ENCODE measurements at regions not wholly inside any gene's neighbourhood (a gene's known extent, or its start where the extent isn't known, plus 50 kb on each side); places are given as distances from the start of the nearest gene placed in this dataset.

GRCh38 chr3:104521606-104522336 is 844.9 kb upstream of the ALCAM start (continued):
- TF ChIP-seq, protein P1, sequence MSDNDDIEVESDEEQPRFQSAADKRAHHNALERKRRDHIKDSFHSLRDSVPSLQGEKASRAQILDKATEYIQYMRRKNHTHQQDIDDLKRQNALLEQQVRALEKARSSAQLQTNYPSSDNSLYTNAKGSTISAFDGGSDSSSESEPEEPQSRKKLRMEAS (IDR thresholded peaks at IDR 0.05; ENCODE audit: low read depth, low read length), result no peak
- TF ChIP-seq EZH2 (IDR thresholded peaks at IDR 0.05; ENCODE audit: borderline replicate concordance, control insufficient read depth, low read depth, low read length) (no peak), ZNF687 (IDR thresholded peaks at IDR 0.05) (no peak), PAX8 (IDR thresholded peaks at IDR 0.05) (no peak), ZZZ3 (IDR thresholded peaks at IDR 0.05; ENCODE audit: control insufficient read depth, insufficient read length, low read depth) (no peak), ETV6 (conservative IDR thresholded peaks at IDR 0.05 in 1 of 2, IDR thresholded peaks at IDR 0.05 in 1 of 2; ENCODE audit: borderline replicate concordance in 1 of 2, low read depth in 1 of 2) (peak in 1 of 2 experiments; percentile 73; a peak in 2 of 4 replicates), ZBED1 (IDR thresholded peaks at IDR 0.05; ENCODE audit: borderline replicate concordance) (peak; percentile 74; the same call in 1 of the 2 replicates), LARP7 (IDR thresholded peaks at IDR 0.05) (no peak), GATAD2B (conservative IDR thresholded peaks at IDR 0.05; ENCODE audit: low read depth) (peak; percentile 88; the same call in 1 of the 2 replicates), BACH1 (IDR thresholded peaks at IDR 0.05; ENCODE audit: borderline replicate concordance) (peak; percentile 61; the same call in 1 of the 2 replicates), MYB (IDR thresholded peaks at IDR 0.05; ENCODE audit: borderline replicate concordance, low read depth, low read length) (no peak), KAT2A (conservative IDR thresholded peaks at IDR 0.05; ENCODE audit: control insufficient read depth, low read depth, low read length) (no peak), NKRF (conservative IDR thresholded peaks at IDR 0.05) (no peak; the same call in 1 of the 2 replicates), HSF1 (IDR thresholded peaks at IDR 0.05; ENCODE audit: low read depth, low read length) (no peak), POLR2AphosphoS5 (IDR thresholded peaks at IDR 0.05; ENCODE audit: low read length) (no peak), MYC (IDR thresholded peaks at IDR 0.05; ENCODE audit: insufficient read depth, insufficient read length, insufficient replicate concordance, low read length, severe bottlenecking) (no peak), BMI1 (IDR thresholded peaks at IDR 0.05; ENCODE audit: borderline replicate concordance) (peak; percentile 70)
- TF ChIP-seq, protein P2, sequence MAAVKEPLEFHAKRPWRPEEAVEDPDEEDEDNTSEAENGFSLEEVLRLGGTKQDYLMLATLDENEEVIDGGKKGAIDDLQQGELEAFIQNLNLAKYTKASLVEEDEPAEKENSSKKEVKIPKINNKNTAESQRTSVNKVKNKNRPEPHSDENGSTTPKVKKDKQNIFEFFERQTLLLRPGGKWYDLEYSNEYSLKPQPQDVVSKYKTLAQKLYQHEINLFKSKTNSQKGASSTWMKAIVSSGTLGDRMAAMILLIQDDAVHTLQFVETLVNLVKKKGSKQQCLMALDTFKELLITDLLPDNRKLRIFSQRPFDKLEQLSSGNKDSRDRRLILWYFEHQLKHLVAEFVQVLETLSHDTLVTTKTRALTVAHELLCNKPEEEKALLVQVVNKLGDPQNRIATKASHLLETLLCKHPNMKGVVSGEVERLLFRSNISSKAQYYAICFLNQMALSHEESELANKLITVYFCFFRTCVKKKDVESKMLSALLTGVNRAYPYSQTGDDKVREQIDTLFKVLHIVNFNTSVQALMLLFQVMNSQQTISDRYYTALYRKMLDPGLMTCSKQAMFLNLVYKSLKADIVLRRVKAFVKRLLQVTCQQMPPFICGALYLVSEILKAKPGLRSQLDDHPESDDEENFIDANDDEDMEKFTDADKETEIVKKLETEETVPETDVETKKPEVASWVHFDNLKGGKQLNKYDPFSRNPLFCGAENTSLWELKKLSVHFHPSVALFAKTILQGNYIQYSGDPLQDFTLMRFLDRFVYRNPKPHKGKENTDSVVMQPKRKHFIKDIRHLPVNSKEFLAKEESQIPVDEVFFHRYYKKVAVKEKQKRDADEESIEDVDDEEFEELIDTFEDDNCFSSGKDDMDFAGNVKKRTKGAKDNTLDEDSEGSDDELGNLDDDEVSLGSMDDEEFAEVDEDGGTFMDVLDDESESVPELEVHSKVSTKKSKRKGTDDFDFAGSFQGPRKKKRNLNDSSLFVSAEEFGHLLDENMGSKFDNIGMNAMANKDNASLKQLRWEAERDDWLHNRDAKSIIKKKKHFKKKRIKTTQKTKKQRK (IDR thresholded peaks at IDR 0.05; ENCODE audit: low read depth, low read length), result no peak
